Stomach (tissue), 8 donors: ENCODE measurements at regions not wholly inside any gene's neighbourhood (a gene's known extent, or its start where the extent isn't known, plus 50 kb on each side); places are given as distances from the start of the nearest gene placed in this dataset.

Source experiments
- DNase-seq, 2 donors: peaks; one replicate each; pipeline versions ENCODE4 v3.0.0 to v3.0.0-alpha.2; 2013 to 2019
- H3K27ac ChIP-seq, 5 donors: fragments of 200-600 bp in 4 of 5; sonication (generic) in 4 of 5; one replicate each; pipeline ENCODE4 v1.5.1; 2013 to 2019; ENCODE audit warnings: mild to moderate bottlenecking in 1 of 5, moderate library complexity in 1 of 5
- H3K27me3 ChIP-seq, 3 donors: fragments of 200-600 bp; sonication (generic); one replicate each; pipeline ENCODE4 v1.5.1; 2017 to 2019; ENCODE audit warnings: mixed run types in 1 of 3
- H3K36me3 ChIP-seq, 4 donors: fragments of 200-600 bp; sonication (generic); 1 replicate in 3 of 4; 2 replicates in 1 of 4; pipeline ENCODE4 v1.5.1; 2016 to 2019
- H3K4me1 ChIP-seq, 4 donors: fragments of 200-600 bp; sonication (generic); one replicate each; pipeline ENCODE4 v1.5.1; 2016 to 2019
- H3K4me3 ChIP-seq, 4 donors: fragments of 200-600 bp; sonication (generic) in 3 of 4; one replicate each; pipeline ENCODE4 v1.5.1; 2016 to 2019; ENCODE audit warnings: mild to moderate bottlenecking in 1 of 4
- H3K9me3 ChIP-seq, 4 donors: fragments of 200-600 bp; sonication (generic); one replicate each; pipeline ENCODE4 v1.5.1; 2016 to 2019
- EP300 ChIP-seq: sonication (generic); formaldehyde crosslinking; IDR thresholded peaks from one replicate; pipeline ENCODE4 v1.6.1; 2017; ENCODE audit warnings: antibody characterized with exemption
- POLR2A ChIP-seq, 4 donors: fragments of 450-650 bp; IDR thresholded peaks; one replicate each; pipeline ENCODE4 v1.6.1; 2016; ENCODE audit warnings: antibody characterized with exemption in 4 of 4, control low read depth in 2 of 4, mild to moderate bottlenecking in 1 of 4, moderate library complexity in 1 of 4
- POLR2AphosphoS5 ChIP-seq, 3 donors: sonication (generic); formaldehyde crosslinking; IDR thresholded peaks; one replicate each; pipeline ENCODE4 v1.6.1; 2016; ENCODE audit warnings: antibody characterized with exemption in 3 of 3
- WGBS, 5 donors: extraction: QIAGEN DNeasy Blood & Tissue Kit in 3 of 5; methylation state at CpG; one replicate each; pipeline versions ENCODE4 v1.1.5 to v1.1.7; 2013 to 2018; 5-methylcytosine and 5-hydroxymethylcytosine counted together
- intact Hi-C: fragments of 100-400 bp; cut with DNase I; formaldehyde crosslinking; loops from one replicate; pipeline ENCODE4 v1.15.1; 2023; ENCODE audit warnings: low total_unique reads
- TF ChIP-seq, protein P1 (sequence below), 7 experiments: fragments of 450-650 bp in 4 of 7; fragments of 200-600 bp in 3 of 7; sonication (generic) in 3 of 7; IDR thresholded peaks; one replicate each; pipeline ENCODE4 v1.5.1; 2016 to 2019; ENCODE audit warnings: antibody characterized with exemption in 7 of 7, control low read depth in 2 of 7, mild to moderate bottlenecking in 1 of 7
- donor health status: healthy with polysubstance abuse.
- donor health status: Bipolar disorder and iron deficiency.
- donor health status: healthy.

DNA sequence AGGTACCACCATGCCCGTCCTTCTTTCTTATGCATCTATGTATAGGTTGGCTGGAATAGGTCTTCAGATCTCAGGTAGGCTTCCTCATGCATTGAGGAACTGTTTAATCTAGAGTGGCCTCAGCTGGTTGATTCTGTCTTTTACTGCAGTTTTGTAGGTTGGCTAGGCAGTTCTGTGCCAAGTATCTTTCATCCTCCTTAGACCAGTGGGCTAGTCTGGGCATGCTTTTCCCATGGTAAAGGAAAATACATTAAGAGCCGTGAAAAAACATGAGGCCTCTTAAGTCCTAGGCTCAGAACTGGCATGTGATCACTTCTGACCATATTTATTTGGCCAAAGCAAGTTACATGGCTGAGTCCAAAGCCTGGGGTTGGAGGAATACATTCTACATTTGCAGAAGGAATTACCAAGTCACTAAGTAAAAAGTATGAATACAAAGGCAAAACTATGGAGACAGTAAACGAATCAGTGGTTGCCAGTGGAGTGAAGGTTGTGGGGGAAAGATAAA, 137.3 kb downstream of the WIF1 start:
- H3K9me3 ChIP-seq, result peaks cover 0 to 15% (median 11%) of the 10 kb centered on the region in 4 donors
- no peaks in the 10 kb centered on the region for H3K4me1 ChIP-seq
- no peaks in the 10 kb centered on the region for H3K36me3 ChIP-seq
- H3K4me3 ChIP-seq, result no peak overlapping the region
- TF ChIP-seq, protein P1, sequence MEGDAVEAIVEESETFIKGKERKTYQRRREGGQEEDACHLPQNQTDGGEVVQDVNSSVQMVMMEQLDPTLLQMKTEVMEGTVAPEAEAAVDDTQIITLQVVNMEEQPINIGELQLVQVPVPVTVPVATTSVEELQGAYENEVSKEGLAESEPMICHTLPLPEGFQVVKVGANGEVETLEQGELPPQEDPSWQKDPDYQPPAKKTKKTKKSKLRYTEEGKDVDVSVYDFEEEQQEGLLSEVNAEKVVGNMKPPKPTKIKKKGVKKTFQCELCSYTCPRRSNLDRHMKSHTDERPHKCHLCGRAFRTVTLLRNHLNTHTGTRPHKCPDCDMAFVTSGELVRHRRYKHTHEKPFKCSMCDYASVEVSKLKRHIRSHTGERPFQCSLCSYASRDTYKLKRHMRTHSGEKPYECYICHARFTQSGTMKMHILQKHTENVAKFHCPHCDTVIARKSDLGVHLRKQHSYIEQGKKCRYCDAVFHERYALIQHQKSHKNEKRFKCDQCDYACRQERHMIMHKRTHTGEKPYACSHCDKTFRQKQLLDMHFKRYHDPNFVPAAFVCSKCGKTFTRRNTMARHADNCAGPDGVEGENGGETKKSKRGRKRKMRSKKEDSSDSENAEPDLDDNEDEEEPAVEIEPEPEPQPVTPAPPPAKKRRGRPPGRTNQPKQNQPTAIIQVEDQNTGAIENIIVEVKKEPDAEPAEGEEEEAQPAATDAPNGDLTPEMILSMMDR (IDR thresholded peaks at IDR 0.05), result no peak
- TF ChIP-seq EP300, result no peak
- TF ChIP-seq POLR2AphosphoS5 (IDR thresholded peaks at IDR 0.05), result no peak
- no peak for TF ChIP-seq POLR2A (IDR thresholded peaks at IDR 0.05)
- DNase-seq, result no peak
- no peaks in the 10 kb centered on the region for H3K27me3 ChIP-seq
- intact Hi-C loops, result no loop called here
- H3K27ac ChIP-seq, result no peak overlapping the region
- whole genome bisulfite sequencing, 5 donors, result 71 to 90% (median 79%) methylated on average over 3 of the region's 3 CpGs

DNA sequence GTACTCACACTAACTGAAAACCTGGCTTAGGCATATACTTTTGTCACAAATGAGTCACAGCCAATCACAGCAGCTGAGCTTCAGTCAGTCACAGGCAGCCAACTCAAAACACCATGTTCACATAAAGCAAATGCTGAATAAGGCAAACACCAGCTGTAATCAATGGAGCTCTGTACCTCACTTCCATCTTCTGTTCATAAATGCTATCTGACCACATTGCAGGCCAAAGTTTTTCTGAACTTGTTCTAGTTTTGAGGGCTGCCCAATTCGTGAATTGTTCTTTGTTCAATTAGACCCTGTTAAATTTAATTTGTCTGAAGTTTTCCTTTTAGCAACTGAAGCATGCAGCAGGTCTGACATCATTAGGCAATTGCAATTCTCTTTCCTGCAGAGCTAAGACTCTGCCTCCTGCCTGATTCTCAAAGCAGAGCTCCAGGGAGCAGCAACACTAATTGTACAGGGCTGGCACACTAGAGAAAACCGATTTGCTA, 129.9 kb downstream of the WIF1 start:
- H3K27ac ChIP-seq, result no peak overlapping the region
- WGBS, 5 donors, result 36 to 56% (median 40%) methylated on average over 2 of the region's 2 CpGs
- TF ChIP-seq POLR2A (IDR thresholded peaks at IDR 0.05) (no peak), EP300 (no peak), POLR2AphosphoS5 (IDR thresholded peaks at IDR 0.05) (no peak)
- TF ChIP-seq, protein P1 (IDR thresholded peaks at IDR 0.05), result no peak
- H3K27me3 ChIP-seq, result no peaks in the 10 kb centered on the region
- no peaks in the 10 kb centered on the region for H3K4me1 ChIP-seq
- intact Hi-C loops, result no loop called here
- no peak overlapping the region for H3K4me3 ChIP-seq
- H3K9me3 ChIP-seq, result no peaks in the 10 kb centered on the region
- DNase-seq, result peak in 1 of 2 donors; percentile 21
- no peaks in the 10 kb centered on the region for H3K36me3 ChIP-seq

DNA sequence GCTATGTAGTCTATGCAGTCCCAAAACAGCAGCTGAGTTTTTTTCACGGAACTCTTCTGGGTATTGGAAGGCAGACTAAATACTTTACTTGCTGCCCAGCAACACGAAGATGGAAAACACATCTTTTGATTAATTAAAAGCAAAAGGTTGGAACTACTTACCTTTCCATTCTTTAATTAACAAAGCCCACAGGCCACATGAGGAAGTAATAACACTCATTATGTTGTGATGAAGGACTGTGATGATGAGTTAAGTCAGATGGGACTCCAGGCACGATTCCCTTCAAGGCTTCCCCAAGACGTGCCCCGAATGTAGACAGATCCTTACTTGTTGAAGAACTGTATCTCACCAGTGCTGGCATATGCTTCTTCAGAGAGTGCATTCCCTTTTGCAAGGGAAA, 129.0 kb downstream of the WIF1 start:
- TF ChIP-seq EP300, result no peak
- TF ChIP-seq POLR2AphosphoS5 (IDR thresholded peaks at IDR 0.05), result no peak
- no peak for TF ChIP-seq POLR2A (IDR thresholded peaks at IDR 0.05)
- TF ChIP-seq, protein P1 (IDR thresholded peaks at IDR 0.05), result no peak
- intact Hi-C loops, result no loop called here
- no peak overlapping the region for H3K27ac ChIP-seq
- no peak for DNase-seq
- no peaks in the 10 kb centered on the region for H3K9me3 ChIP-seq
- no peaks in the 10 kb centered on the region for H3K36me3 ChIP-seq
- H3K4me3 ChIP-seq, result no peak overlapping the region
- H3K4me1 ChIP-seq, result no peaks in the 10 kb centered on the region
- no peaks in the 10 kb centered on the region for H3K27me3 ChIP-seq
- 73 to 81% (median 74%) methylated on average over 5 of the region's 5 CpGs for WGBS, 5 donors

DNA sequence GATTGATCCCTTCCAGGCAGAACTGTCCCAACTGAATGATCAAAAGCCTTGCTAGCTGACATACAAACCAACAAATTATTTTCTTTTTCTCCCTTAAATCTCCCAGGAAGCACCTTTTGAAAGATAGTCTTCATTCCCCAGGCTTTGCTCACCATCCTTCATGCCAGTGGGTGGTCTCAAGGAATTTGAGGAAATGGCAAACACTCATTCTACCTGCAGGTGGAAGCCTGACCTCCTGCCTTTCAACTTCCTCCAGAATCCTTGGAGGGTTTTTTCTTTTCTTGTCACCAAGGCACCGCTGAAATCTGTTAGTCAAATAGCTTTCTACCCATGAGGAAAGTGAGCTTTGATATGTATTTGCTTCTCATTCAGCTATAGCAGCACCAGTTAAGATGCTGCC, 128.5 kb downstream of the WIF1 start:
- Histone ChIP-seq H3K27me3 (no peaks in the 10 kb centered on the region), H3K4me1 (peaks cover 0 to 3% (median under 1%) of the 10 kb centered on the region in 4 donors), H3K27ac (no peak overlapping the region), H3K9me3 (no peaks in the 10 kb centered on the region), H3K4me3 (no peak overlapping the region), H3K36me3 (no peaks in the 10 kb centered on the region)
- TF ChIP-seq EP300 (no peak), POLR2A (IDR thresholded peaks at IDR 0.05) (no peak), POLR2AphosphoS5 (IDR thresholded peaks at IDR 0.05) (no peak)
- TF ChIP-seq, protein P1 (IDR thresholded peaks at IDR 0.05), result no peak
- 4 to 24% (median 14%) methylated on average over 1 of the region's 1 CpG for WGBS, 5 donors
- intact Hi-C loops, result no loop called here
- no peak for DNase-seq
